ENCODE measurements at regions not wholly inside any gene's neighbourhood (a gene's known extent, or its start where the extent isn't known, plus 50 kb on each side); places are given as distances from the start of the nearest gene placed in this dataset.

- no peak for DNase-seq (ENCODE audit: low read depth)
- no peak for TF ChIP-seq CTCF (IDR thresholded peaks at IDR 0.05; ENCODE audit: insufficient read depth, low read depth, low read length, missing control alignments)
- H3K4me3 ChIP-seq (ENCODE audit: low read length): no peak overlapping the region
Measured at GRCh38 chr7:25495342-25496250, 267.3 kb upstream of the NPVF start.

GRCh38 chr7:25496476-25497368, 268.4 kb upstream of the NPVF start:
- no peak overlapping the region for H3K4me3 ChIP-seq (ENCODE audit: low read length)
- TF ChIP-seq CTCF (IDR thresholded peaks at IDR 0.05; ENCODE audit: insufficient read depth, low read depth, low read length, missing control alignments): no peak
- DNase-seq (ENCODE audit: low read depth): no peak

DNA sequence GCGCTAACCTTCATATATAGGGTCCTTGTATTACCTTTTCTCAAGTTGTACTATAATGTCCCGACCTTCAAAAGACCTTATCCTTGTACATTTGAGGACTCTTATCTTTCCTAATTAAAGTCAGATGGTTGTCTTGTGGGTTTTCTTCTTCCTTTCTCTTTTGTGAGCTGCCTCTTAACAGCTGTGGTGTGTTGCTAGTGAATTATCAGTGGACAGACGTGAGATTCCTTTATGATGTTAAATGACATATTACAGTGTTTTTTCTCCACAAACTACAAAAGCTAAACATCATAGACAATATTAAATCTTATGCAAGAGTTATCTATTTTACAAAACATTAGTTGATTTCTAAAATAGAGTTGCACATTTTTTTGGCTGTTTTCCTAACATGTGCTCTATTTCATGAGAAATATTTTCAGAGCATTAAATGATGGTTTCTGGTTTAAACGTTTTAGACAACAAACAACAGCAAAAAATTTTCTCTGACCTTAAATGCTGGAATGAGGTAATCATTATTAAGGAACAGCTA, 272.2 kb upstream of the NPVF start:
- TF ChIP-seq CTCF (IDR thresholded peaks at IDR 0.05; ENCODE audit: insufficient read depth, low read depth, low read length, missing control alignments): no peak
- DNase-seq (ENCODE audit: low read depth): no peak
- H3K4me3 ChIP-seq (ENCODE audit: low read length): no peak overlapping the region

DNA sequence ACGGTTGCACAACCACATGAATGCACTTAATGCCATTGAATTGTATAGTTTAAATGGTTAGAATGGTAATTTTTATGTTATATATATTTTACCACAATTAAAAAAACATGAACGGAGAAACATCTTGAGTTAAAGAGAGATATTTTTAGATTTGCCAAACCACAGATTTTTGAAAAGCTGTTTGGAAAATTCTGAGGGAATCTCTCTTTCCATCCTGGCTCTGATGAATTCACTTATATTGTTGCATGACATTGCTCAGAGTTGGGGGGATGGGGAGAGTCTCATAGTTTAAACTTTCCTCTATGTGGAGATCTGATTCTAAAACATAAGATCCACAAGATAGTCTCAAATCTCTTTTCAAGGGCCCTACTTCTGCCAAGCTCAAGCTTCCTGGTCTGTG, 275.0 kb upstream of the NPVF start:
- H3K4me3 ChIP-seq (ENCODE audit: low read length): no peak overlapping the region
- no peak for TF ChIP-seq CTCF (IDR thresholded peaks at IDR 0.05; ENCODE audit: insufficient read depth, low read depth, low read length, missing control alignments)
- no peak for DNase-seq (ENCODE audit: low read depth)

DNA sequence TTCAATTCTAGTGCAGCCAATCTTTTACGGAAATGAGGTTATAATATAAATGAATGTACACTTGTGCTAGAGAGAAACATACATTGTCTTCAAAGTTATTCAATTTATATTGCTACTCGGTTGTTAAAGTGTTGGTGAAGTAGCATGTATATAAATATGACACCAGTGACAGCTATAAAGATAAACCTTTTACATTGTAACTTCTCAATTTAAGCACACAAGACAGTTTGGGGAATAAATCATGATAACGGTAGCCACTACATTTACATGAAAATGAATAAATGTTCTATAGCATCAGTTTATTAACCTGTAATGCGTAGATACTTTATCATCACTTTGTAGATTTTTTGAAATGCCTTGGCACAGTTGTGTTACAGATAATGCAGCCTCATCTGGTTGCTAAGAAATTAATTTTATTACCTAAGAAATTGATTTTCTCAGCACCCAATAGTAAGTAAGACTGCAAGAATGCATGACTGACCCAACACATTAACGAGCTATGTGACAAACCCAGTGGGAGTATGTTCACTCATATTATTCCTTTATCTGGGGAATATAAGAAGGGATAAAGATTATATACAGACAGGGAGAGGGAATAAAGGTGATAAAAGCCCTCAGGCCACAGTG, 283.9 kb upstream of the NPVF start:
- TF ChIP-seq CTCF (IDR thresholded peaks at IDR 0.05; ENCODE audit: insufficient read depth, low read depth, low read length, missing control alignments): no peak
- DNase-seq (ENCODE audit: low read depth): no peak

GRCh38 chr7:25515633-25516275, 287.5 kb upstream of the NPVF start:
- no peak for TF ChIP-seq CTCF (IDR thresholded peaks at IDR 0.05; ENCODE audit: insufficient read depth, low read depth, low read length, missing control alignments)
- H3K4me3 ChIP-seq (ENCODE audit: low read length): no peak overlapping the region
- DNase-seq (ENCODE audit: low read depth): peak; percentile 47

More for the DNA sequence above, 283.9 kb upstream of the NPVF start:
- H3K4me3 ChIP-seq (ENCODE audit: low read length): no peak overlapping the region
